MCF 10A (cell line): ENCODE measurements at regions not wholly inside any gene's neighbourhood (a gene's known extent, or its start where the extent isn't known, plus 50 kb on each side); places are given as distances from the start of the nearest gene placed in this dataset.

ENCODE experiments used
- BruUV-seq: library from RNA; stranded (reverse); fragments of 400-500 nt; replicated peaks from 2 replicates; lab custom pipeline; 2021; lab: Mats Ljungman, UMichigan
- CTCF ChIA-PET: fragments of 300-600 bp; sonication (Branson Sonifier 250); formaldehyde crosslinking; extraction: SDS; loops from one replicate; lab custom pipeline; 2021; ENCODE audit warnings: antibody characterized with exemption, inconsistent platforms; lab: Yijun Ruan, JAX
- POLR2A ChIA-PET: fragments of 300-600, 350-650 bp; sonication (Branson Sonifier 250); formaldehyde crosslinking; extraction: SDS; loops from one replicate; lab custom pipeline; 2020; ENCODE audit warnings: antibody characterized with exemption, inconsistent platforms; lab: Yijun Ruan, JAX
- DNase-seq: peaks from one replicate; pipeline ENCODE4 v3.0.0-alpha.2; 2018; ENCODE audit not compliant: unreplicated experiment
- H3K27ac Mint-ChIP-seq: one replicate; pipeline ENCODE4 v1.8.0; 2022; ENCODE audit warnings: mild to moderate bottlenecking, low read depth, mixed read lengths; ENCODE audit not compliant: unreplicated experiment
- H3K27me3 Mint-ChIP-seq: one replicate; pipeline ENCODE4 v1.8.0; 2022; ENCODE audit warnings: mixed read lengths; ENCODE audit not compliant: insufficient read depth, unreplicated experiment
- H3K36me3 Mint-ChIP-seq: one replicate; pipeline ENCODE4 v1.8.0; 2022; ENCODE audit warnings: mild to moderate bottlenecking, moderate library complexity, mixed read lengths; ENCODE audit not compliant: insufficient read depth, unreplicated experiment
- H3K4me1 Mint-ChIP-seq: one replicate; pipeline ENCODE4 v1.8.0; 2022; ENCODE audit warnings: mixed read lengths; ENCODE audit not compliant: insufficient read depth, unreplicated experiment
- H3K4me3 Mint-ChIP-seq: one replicate; pipeline ENCODE4 v1.8.0; 2022; ENCODE audit warnings: mild to moderate bottlenecking, moderate library complexity, mixed read lengths; ENCODE audit not compliant: unreplicated experiment
- H3K9me3 Mint-ChIP-seq: one replicate; pipeline ENCODE4 v1.8.0; 2022; ENCODE audit warnings: mixed read lengths; ENCODE audit not compliant: unreplicated experiment
- CTCF ChIP-seq: fragments of 200-600 bp; IDR thresholded peaks from one replicate; pipeline ENCODE4 v1.8.0; 2022; ENCODE audit warnings: antibody characterized with exemption, mild to moderate bottlenecking; ENCODE audit not compliant: unreplicated experiment
- intact Hi-C: fragments of 100-400 bp; cut with micrococcal nuclease; formaldehyde crosslinking; loops from 2 replicates; pipeline ENCODE4 v1.14.1; 2022

GRCh38 chr3:94544131-94544789 is 481.4 kb downstream of the NSUN3 start:
- no peak for TF ChIP-seq CTCF
- no peak overlapping the region for H3K27ac Mint-ChIP-seq
- intact Hi-C loops: loop anchor here (10.0 kb wide), 1 partner anchor 61 kb away; no protein-coding TSS in a partner anchor
- H3K36me3 Mint-ChIP-seq: no peaks in the 10 kb centered on the region
- ChIA-PET POLR2A (no interaction called here), CTCF (no interaction called here)
- no peak for DNase-seq
- no peaks in the 10 kb centered on the region for H3K4me1 Mint-ChIP-seq
- no peaks in the 10 kb centered on the region for H3K27me3 Mint-ChIP-seq
- BruUV-seq: no TSS peak
- no peak overlapping the region for H3K4me3 Mint-ChIP-seq
- no peaks in the 10 kb centered on the region for H3K9me3 Mint-ChIP-seq

GRCh38 chr3:94548581-94549316 is 485.9 kb downstream of the NSUN3 start:
- POLR2A ChIA-PET: no interaction called here
- no peaks in the 10 kb centered on the region for H3K27me3 Mint-ChIP-seq
- no peak overlapping the region for H3K4me3 Mint-ChIP-seq
- CTCF ChIA-PET: interaction anchor here (0.6 kb wide), 1 partner anchor 80 kb away, joined by 3 read pairs; no protein-coding TSS in a partner anchor
- no peak overlapping the region for H3K27ac Mint-ChIP-seq
- intact Hi-C loops: loop anchor here (10.0 kb wide), 1 partner anchor 56 kb away; no protein-coding TSS in a partner anchor
- H3K9me3 Mint-ChIP-seq: no peaks in the 10 kb centered on the region
- H3K4me1 Mint-ChIP-seq: no peaks in the 10 kb centered on the region
- H3K36me3 Mint-ChIP-seq: no peaks in the 10 kb centered on the region
- DNase-seq: peak; percentile 5
- BruUV-seq: no TSS peak
- TF ChIP-seq CTCF: no peak

GRCh38 chr3:94561094-94561493 is 498.2 kb downstream of the NSUN3 start:
- POLR2A ChIA-PET: interaction anchor here (0.7 kb wide), 1 partner anchor 570 kb away, joined by 3 read pairs; no protein-coding TSS in a partner anchor
- H3K36me3 Mint-ChIP-seq: no peaks in the 10 kb centered on the region

More at GRCh38 chr3:94561094-94561493, 498.2 kb downstream of the NSUN3 start:
- BruUV-seq: no TSS peak
- H3K4me3 Mint-ChIP-seq: no peak overlapping the region
- no peaks in the 10 kb centered on the region for H3K27me3 Mint-ChIP-seq
- CTCF ChIA-PET: interaction anchor here (1.3 kb wide), 1 partner anchor 13 kb away, joined by 4 read pairs; no protein-coding TSS in a partner anchor
- DNase-seq: no peak
- no peaks in the 10 kb centered on the region for H3K4me1 Mint-ChIP-seq
- intact Hi-C loops: no loop called here
- H3K27ac Mint-ChIP-seq: no peak overlapping the region
- H3K9me3 Mint-ChIP-seq: peaks cover 6% of the 10 kb centered on the region
- TF ChIP-seq CTCF: no peak
